ENCODE measurements at regions not wholly inside any gene's neighbourhood (a gene's known extent, or its start where the extent isn't known, plus 50 kb on each side); places are given as distances from the start of the nearest gene placed in this dataset.

DNA sequence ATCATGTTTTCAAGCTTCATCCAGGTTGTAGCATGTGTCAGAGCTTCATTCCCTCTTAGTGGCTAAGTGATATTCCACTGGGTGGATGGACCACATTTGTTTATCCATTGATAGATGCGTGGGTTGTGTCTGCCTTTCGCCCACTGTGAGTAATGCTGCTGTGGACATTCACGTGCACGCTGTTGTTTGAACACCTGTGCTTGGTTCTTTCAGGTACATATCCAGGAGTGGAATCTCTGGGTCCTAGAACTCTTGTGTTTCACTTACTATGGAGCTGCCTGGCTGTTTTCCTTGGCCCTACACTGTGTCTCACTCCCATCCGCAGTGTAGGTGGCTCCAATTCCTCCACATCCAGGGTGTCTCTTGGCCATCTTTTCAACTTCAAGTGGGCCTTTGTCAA is 224.2 kb downstream of the C16orf95 start:
- TF ChIP-seq, protein P1, sequence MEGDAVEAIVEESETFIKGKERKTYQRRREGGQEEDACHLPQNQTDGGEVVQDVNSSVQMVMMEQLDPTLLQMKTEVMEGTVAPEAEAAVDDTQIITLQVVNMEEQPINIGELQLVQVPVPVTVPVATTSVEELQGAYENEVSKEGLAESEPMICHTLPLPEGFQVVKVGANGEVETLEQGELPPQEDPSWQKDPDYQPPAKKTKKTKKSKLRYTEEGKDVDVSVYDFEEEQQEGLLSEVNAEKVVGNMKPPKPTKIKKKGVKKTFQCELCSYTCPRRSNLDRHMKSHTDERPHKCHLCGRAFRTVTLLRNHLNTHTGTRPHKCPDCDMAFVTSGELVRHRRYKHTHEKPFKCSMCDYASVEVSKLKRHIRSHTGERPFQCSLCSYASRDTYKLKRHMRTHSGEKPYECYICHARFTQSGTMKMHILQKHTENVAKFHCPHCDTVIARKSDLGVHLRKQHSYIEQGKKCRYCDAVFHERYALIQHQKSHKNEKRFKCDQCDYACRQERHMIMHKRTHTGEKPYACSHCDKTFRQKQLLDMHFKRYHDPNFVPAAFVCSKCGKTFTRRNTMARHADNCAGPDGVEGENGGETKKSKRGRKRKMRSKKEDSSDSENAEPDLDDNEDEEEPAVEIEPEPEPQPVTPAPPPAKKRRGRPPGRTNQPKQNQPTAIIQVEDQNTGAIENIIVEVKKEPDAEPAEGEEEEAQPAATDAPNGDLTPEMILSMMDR (tag by site-specific recombination; IDR thresholded peaks at IDR 0.05), result no peak
- TF ChIP-seq, protein P2, sequence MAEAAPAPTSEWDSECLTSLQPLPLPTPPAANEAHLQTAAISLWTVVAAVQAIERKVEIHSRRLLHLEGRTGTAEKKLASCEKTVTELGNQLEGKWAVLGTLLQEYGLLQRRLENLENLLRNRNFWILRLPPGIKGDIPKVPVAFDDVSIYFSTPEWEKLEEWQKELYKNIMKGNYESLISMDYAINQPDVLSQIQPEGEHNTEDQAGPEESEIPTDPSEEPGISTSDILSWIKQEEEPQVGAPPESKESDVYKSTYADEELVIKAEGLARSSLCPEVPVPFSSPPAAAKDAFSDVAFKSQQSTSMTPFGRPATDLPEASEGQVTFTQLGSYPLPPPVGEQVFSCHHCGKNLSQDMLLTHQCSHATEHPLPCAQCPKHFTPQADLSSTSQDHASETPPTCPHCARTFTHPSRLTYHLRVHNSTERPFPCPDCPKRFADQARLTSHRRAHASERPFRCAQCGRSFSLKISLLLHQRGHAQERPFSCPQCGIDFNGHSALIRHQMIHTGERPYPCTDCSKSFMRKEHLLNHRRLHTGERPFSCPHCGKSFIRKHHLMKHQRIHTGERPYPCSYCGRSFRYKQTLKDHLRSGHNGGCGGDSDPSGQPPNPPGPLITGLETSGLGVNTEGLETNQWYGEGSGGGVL (tag by site-specific recombination; IDR thresholded peaks at IDR 0.05), result no peak
- no peak for TF ChIP-seq ZNF488 (tag by site-specific recombination; IDR thresholded peaks at IDR 0.05)
